Neutrophil (primary cell): ENCODE measurements at regions not wholly inside any gene's neighbourhood (a gene's known extent, or its start where the extent isn't known, plus 50 kb on each side); places are given as distances from the start of the nearest gene placed in this dataset.

ENCODE experiments used
- H3K27ac ChIP-seq: fragments of 200-600 bp; sonication (generic); 2 replicates; pipeline ENCODE4 v1.5.1; 2016; ENCODE audit warnings: mild to moderate bottlenecking, moderate library complexity
- H3K27me3 ChIP-seq: fragments of 200-600 bp; sonication (generic); 2 replicates; pipeline ENCODE4 v1.6.0; 2016; ENCODE audit warnings: mild to moderate bottlenecking
- H3K36me3 ChIP-seq: fragments of 200-600 bp; sonication (generic); 2 replicates; pipeline ENCODE4 v1.5.1; 2017
- H3K4me1 ChIP-seq, 2 experiments: fragments of 200-600 bp in 1 of 2; sonication (generic) in 1 of 2; 1 replicate in 1 of 2; 2 replicates in 1 of 2; pipeline versions ENCODE4 v1.5.1 to v1.6.1; 2013 to 2016; ENCODE audit warnings: low read depth in 1 of 2, low read length in 1 of 2, mild to moderate bottlenecking in 1 of 2, moderate library complexity in 1 of 2; ENCODE audit not compliant: control insufficient read depth in 1 of 2, insufficient read depth in 1 of 2
- H3K4me3 ChIP-seq, 2 experiments: fragments of 200-600 bp in 1 of 2; sonication (generic) in 1 of 2; 1 replicate in 1 of 2; 2 replicates in 1 of 2; pipeline ENCODE4 v1.5.1; 2013 to 2016; ENCODE audit warnings: low read depth in 1 of 2, low read length in 1 of 2, mild to moderate bottlenecking in 1 of 2, moderate library complexity in 1 of 2
- H3K9me3 ChIP-seq: fragments of 200-600 bp; sonication (generic); 2 replicates; pipeline ENCODE4 v1.5.1; 2016
- TF ChIP-seq, protein P1 (sequence below): fragments of 200-600 bp; sonication (generic); IDR thresholded peaks from 2 replicates; pipeline ENCODE4 v1.5.1; 2016; ENCODE audit warnings: antibody characterized with exemption

GRCh38 chr3:46138581-46138980 lies 69.5 kb downstream of the CCR1 start:
- peaks cover 26 to 29% of the 10 kb centered on the region in 2 experiments for H3K4me1 ChIP-seq
- no peaks in the 10 kb centered on the region for H3K27me3 ChIP-seq
- H3K36me3 ChIP-seq: no peaks in the 10 kb centered on the region
- TF ChIP-seq, protein P1, sequence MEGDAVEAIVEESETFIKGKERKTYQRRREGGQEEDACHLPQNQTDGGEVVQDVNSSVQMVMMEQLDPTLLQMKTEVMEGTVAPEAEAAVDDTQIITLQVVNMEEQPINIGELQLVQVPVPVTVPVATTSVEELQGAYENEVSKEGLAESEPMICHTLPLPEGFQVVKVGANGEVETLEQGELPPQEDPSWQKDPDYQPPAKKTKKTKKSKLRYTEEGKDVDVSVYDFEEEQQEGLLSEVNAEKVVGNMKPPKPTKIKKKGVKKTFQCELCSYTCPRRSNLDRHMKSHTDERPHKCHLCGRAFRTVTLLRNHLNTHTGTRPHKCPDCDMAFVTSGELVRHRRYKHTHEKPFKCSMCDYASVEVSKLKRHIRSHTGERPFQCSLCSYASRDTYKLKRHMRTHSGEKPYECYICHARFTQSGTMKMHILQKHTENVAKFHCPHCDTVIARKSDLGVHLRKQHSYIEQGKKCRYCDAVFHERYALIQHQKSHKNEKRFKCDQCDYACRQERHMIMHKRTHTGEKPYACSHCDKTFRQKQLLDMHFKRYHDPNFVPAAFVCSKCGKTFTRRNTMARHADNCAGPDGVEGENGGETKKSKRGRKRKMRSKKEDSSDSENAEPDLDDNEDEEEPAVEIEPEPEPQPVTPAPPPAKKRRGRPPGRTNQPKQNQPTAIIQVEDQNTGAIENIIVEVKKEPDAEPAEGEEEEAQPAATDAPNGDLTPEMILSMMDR: no peak
- no peak overlapping the region for H3K27ac ChIP-seq
- H3K4me3 ChIP-seq: no peak overlapping the region
- H3K9me3 ChIP-seq: no peaks in the 10 kb centered on the region

GRCh38 chr3:46135475-46135874 lies 72.6 kb downstream of the CCR1 start:
- Histone ChIP-seq H3K27me3 (no peaks in the 10 kb centered on the region), H3K27ac (peak overlapping the region; percentile 15), H3K36me3 (no peaks in the 10 kb centered on the region), H3K4me1 (peaks cover 36 to 37% of the 10 kb centered on the region in 2 experiments), H3K4me3 (no peak overlapping the region), H3K9me3 (no peaks in the 10 kb centered on the region)
- TF ChIP-seq, protein P1: no peak

DNA sequence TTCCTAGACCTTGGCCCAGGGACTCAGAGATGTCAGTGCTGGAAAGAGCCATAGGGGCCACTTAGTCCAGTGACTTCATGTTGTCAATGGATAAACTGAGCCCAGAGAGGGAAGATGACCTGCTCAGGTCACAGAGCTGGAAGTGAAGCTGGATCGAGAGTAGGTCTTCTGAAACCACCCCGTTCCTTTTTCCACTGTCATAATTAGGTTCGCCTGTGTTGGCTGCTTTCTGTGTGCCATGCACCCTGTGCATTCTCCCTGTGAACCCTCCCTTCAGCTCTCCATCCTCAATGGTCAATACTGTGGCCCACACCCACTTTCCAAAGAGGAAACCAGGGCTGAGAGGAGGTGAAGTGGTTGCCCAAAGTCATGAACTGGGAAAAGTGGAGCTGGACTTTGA lies 74.8 kb downstream of the CCR1 start:
- Histone ChIP-seq H3K9me3 (no peaks in the 10 kb centered on the region), H3K4me1 (peaks cover 50% of the 10 kb centered on the region in 2 experiments), H3K27me3 (no peaks in the 10 kb centered on the region), H3K36me3 (no peaks in the 10 kb centered on the region), H3K4me3 (peak overlapping the region; percentile 51 to 64), H3K27ac (peak overlapping the region; percentile 96)
- TF ChIP-seq, protein P1: no peak

DNA sequence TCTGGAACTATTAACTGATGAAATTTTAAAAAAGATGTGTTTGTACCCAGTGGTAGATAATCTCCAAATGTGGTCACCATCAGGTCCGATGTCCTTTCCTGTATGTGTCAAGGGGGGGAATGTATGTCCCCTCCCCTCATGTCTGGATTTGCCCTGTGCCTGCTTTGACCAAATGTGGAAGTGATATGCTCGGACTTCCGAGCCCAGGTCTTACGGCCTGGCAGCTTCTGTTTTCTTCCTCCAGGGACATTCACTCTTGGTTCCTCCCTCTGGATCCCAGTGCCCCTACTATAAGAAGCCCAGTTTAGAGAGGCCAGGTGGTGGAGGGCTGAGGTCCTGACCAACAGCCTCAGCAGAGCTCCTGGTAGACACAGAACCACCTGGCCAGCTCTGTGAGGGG lies 75.5 kb downstream of the CCR1 start:
- Histone ChIP-seq H3K27ac (peak overlapping the region; percentile 96), H3K27me3 (no peaks in the 10 kb centered on the region), H3K9me3 (no peaks in the 10 kb centered on the region), H3K4me1 (peaks cover 50% of the 10 kb centered on the region in 2 experiments), H3K36me3 (no peaks in the 10 kb centered on the region), H3K4me3 (peak overlapping the region; percentile 51 to 64)
- TF ChIP-seq, protein P1: peak; percentile 17

GRCh38 chr3:46131884-46132450 lies 76.1 kb downstream of the CCR1 start:
- Histone ChIP-seq H3K4me3 (peak overlapping the region; percentile 51 to 64), H3K27me3 (no peaks in the 10 kb centered on the region), H3K9me3 (no peaks in the 10 kb centered on the region), H3K4me1 (peaks cover 50 to 54% of the 10 kb centered on the region in 2 experiments), H3K36me3 (no peaks in the 10 kb centered on the region), H3K27ac (peak overlapping the region; percentile 96)
- TF ChIP-seq, protein P1: no peak
